Ovary (tissue), 3 donors: ENCODE measurements at regions not wholly inside any gene's neighbourhood (a gene's known extent, or its start where the extent isn't known, plus 50 kb on each side); places are given as distances from the start of the nearest gene placed in this dataset.

Experiments
- CTCF ChIP-seq, 3 donors: fragments of 450-650 bp in 2 of 3; fragments of 200-600 bp in 1 of 3; IDR thresholded peaks; one replicate each; pipeline versions ENCODE4 v1.5.1 to v1.8.0; 2016 to 2022; ENCODE audit warnings: antibody characterized with exemption in 3 of 3, mild to moderate bottlenecking in 1 of 3
- EP300 ChIP-seq: sonication (generic); formaldehyde crosslinking; IDR thresholded peaks from one replicate; pipeline ENCODE4 v1.6.1; 2017; ENCODE audit warnings: antibody characterized with exemption
- POLR2A ChIP-seq: fragments of 450-650 bp; IDR thresholded peaks from one replicate; pipeline ENCODE4 v1.6.1; 2017; ENCODE audit warnings: antibody characterized with exemption, mild to moderate bottlenecking, moderate library complexity
- donor health status: DM: no; HTN: no; CAD: no.

GRCh38 chr14:40309124-40309523, 876.9 kb upstream of the FBXO33 start:
- TF ChIP-seq CTCF (IDR thresholded peaks at IDR 0.05) (no peak), POLR2A (no peak), EP300 (no peak)
